H1 (cell line): ENCODE measurements at regions not wholly inside any gene's neighbourhood (a gene's known extent, or its start where the extent isn't known, plus 50 kb on each side); places are given as distances from the start of the nearest gene placed in this dataset.

ENCODE experiments used
- CTCF ChIA-PET: fragments of 300-600 bp; sonication (Branson Sonifier 250); formaldehyde crosslinking; loops from one replicate; lab custom pipeline; 2021; ENCODE audit not compliant: partially characterized antibody; lab: Charles Lee
- POLR2A ChIA-PET: fragments of 300-600 bp; sonication (Branson Sonifier 250); formaldehyde crosslinking; loops from one replicate; lab custom pipeline; 2021; ENCODE audit warnings: inconsistent platforms; ENCODE audit not compliant: partially characterized antibody; lab: Charles Lee
- DNase-seq, 2 experiments: peaks; one replicate each; pipeline versions ENCODE4 v3.0.0 to v3.0.0-alpha.2; 2010 to 2022; ENCODE audit warnings: low spot score in 2 of 2, low read depth in 1 of 2, mixed read lengths in 1 of 2
- FAIRE-seq: peaks from 2 replicates; lab custom pipeline; 2011; peaks lifted over from hg19 to GRCh38; lab: Jason Lieb, UNC
- H2AFZ ChIP-seq: 2 replicates; pipeline ENCODE4 v1.8.1; 2012; ENCODE audit warnings: low read length, inconsistent platforms
- H2AK5ac ChIP-seq: 2 replicates; pipeline ENCODE4 v1.6.1; 2013; ENCODE audit warnings: low read depth, low read length
- H2BK120ac ChIP-seq: replicated peaks from 2 replicates; pipeline ENCODE3; 2013; ENCODE audit warnings: low read depth, low read length, inconsistent platforms
- H2BK12ac ChIP-seq: 2 replicates; pipeline ENCODE4 v1.6.1; 2013; ENCODE audit warnings: low read depth, low read length
- H2BK15ac ChIP-seq: 2 replicates; pipeline ENCODE4 v1.6.1; 2013; ENCODE audit warnings: low read length
- H2BK20ac ChIP-seq: 2 replicates; pipeline ENCODE4 v1.6.1; 2013; ENCODE audit warnings: low read length
- H2BK5ac ChIP-seq: 2 replicates; pipeline ENCODE4 v1.6.1; 2013; ENCODE audit warnings: low read depth, low read length
- H3K14ac ChIP-seq: 2 replicates; pipeline ENCODE4 v1.6.1; 2013; ENCODE audit warnings: inconsistent platforms; ENCODE audit not compliant: insufficient read length
- H3K18ac ChIP-seq: 2 replicates; pipeline ENCODE4 v1.6.1; 2013; ENCODE audit warnings: low read length; ENCODE audit errors: extremely low read depth
- H3K23ac ChIP-seq: 2 replicates; pipeline ENCODE4 v1.6.1; 2013; ENCODE audit warnings: inconsistent platforms; ENCODE audit not compliant: insufficient read length
- H3K23me2 ChIP-seq: 2 replicates; pipeline ENCODE4 v1.6.1; 2013; ENCODE audit warnings: low read depth, low read length
- H3K27ac ChIP-seq: 2 replicates; pipeline ENCODE4 v1.6.1; 2011; ENCODE audit warnings: low read depth, low read length, inconsistent platforms
- H3K27me3 ChIP-seq, 4 experiments: replicated peaks in 1 of 4; 1 replicate in 1 of 4; 2 replicates in 3 of 4; pipeline versions ENCODE4 v1.6.1 to v1.8.1; 2011 to 2013; ENCODE audit warnings: low read length in 3 of 4, mild to moderate bottlenecking in 3 of 4, inconsistent platforms in 2 of 4, mixed read lengths in 2 of 4, moderate library complexity in 1 of 4; ENCODE audit not compliant: control insufficient read depth in 3 of 4, insufficient read depth in 3 of 4; ENCODE audit errors: extremely low read depth in 1 of 4
- H3K36me3 ChIP-seq, 4 experiments: 2 replicates each; pipeline versions ENCODE4 v1.6.1 to v1.8.1; 2011 to 2013; ENCODE audit warnings: mild to moderate bottlenecking in 4 of 4, low read length in 3 of 4, moderate library complexity in 2 of 4, control low read depth in 1 of 4, inconsistent platforms in 1 of 4; ENCODE audit not compliant: insufficient read depth in 4 of 4, control insufficient read depth in 2 of 4
- H3K4ac ChIP-seq: replicated peaks from 2 replicates; pipeline ENCODE3; 2013; ENCODE audit warnings: low read length, low read depth, mixed read lengths, inconsistent platforms; ENCODE audit not compliant: insufficient read length
- H3K4me1 ChIP-seq, 4 experiments: replicated peaks in 1 of 4; 1 replicate in 1 of 4; 2 replicates in 3 of 4; pipeline versions ENCODE4 v1.6.1 to v1.8.1; 2011 to 2013; ENCODE audit warnings: low read length in 3 of 4, inconsistent platforms in 2 of 4, mixed read lengths in 1 of 4; ENCODE audit not compliant: insufficient read depth in 4 of 4, control insufficient read depth in 3 of 4
- H3K4me2 ChIP-seq, 2 experiments: 2 replicates each; pipeline versions ENCODE4 v1.6.1 to v1.8.1; 2011 to 2013; ENCODE audit warnings: low read depth in 2 of 2, low read length in 2 of 2, control low read depth in 1 of 2, inconsistent platforms in 1 of 2, mild to moderate bottlenecking in 1 of 2; ENCODE audit not compliant: insufficient read depth in 1 of 2
- H3K4me3 ChIP-seq, 4 experiments: fragments of 200-600, 300-600 bp in 1 of 4; sonication (generic), shearing (Covaris generic), sonication (Bioruptor Twin) in 1 of 4; 2 replicates each; pipeline versions ENCODE4 v1.5.1 to v1.8.1; 2011 to 2016; ENCODE audit warnings: low read length in 4 of 4, low read depth in 3 of 4, control low read depth in 2 of 4, inconsistent platforms in 2 of 4, mild to moderate bottlenecking in 2 of 4, mixed read lengths in 1 of 4, moderate library complexity in 1 of 4; ENCODE audit not compliant: insufficient read depth in 2 of 4; ENCODE audit errors: extremely low read depth in 1 of 4
- H3K56ac ChIP-seq: replicated peaks from 2 replicates; pipeline ENCODE3; 2013; ENCODE audit warnings: low read depth, mild to moderate bottlenecking, mixed read lengths, low read length, inconsistent platforms; ENCODE audit not compliant: insufficient read length
- H3K79me1 ChIP-seq: 2 replicates; pipeline ENCODE4 v1.6.1; 2013; ENCODE audit warnings: low read depth, low read length, control low read depth
- H3K79me2 ChIP-seq, 2 experiments: 2 replicates each; pipeline versions ENCODE4 v1.6.1 to v1.8.1; 2012 to 2013; ENCODE audit warnings: low read length in 2 of 2, mild to moderate bottlenecking in 2 of 2, inconsistent platforms in 1 of 2; ENCODE audit not compliant: insufficient read depth in 2 of 2, control insufficient read depth in 1 of 2
- H3K9ac ChIP-seq, 4 experiments: replicated peaks in 1 of 4; 1 replicate in 1 of 4; 2 replicates in 3 of 4; pipeline versions ENCODE4 v1.6.1 to v1.8.1; 2011 to 2013; ENCODE audit warnings: low read depth in 3 of 4, low read length in 3 of 4, control low read depth in 2 of 4, mild to moderate bottlenecking in 2 of 4, moderate library complexity in 2 of 4, inconsistent platforms in 1 of 4; ENCODE audit errors: extremely low read depth in 1 of 4
- H3K9me3 ChIP-seq, 2 experiments: 2 replicates each; pipeline versions ENCODE4 v1.6.1 to v1.8.1; 2012 to 2013; ENCODE audit warnings: mild to moderate bottlenecking in 2 of 2, moderate library complexity in 2 of 2, control low read depth in 1 of 2, inconsistent platforms in 1 of 2, low read depth in 1 of 2, low read length in 1 of 2, mixed read lengths in 1 of 2; ENCODE audit not compliant: insufficient read depth in 2 of 2
- H4K20me1 ChIP-seq, 2 experiments: replicated peaks in 1 of 2; 2 replicates each; pipeline versions ENCODE3 to v1.8.1; 2011 to 2013; ENCODE audit warnings: inconsistent platforms in 2 of 2, low read length in 2 of 2, mild to moderate bottlenecking in 1 of 2; ENCODE audit not compliant: insufficient read depth in 2 of 2, control insufficient read depth in 1 of 2
- H4K5ac ChIP-seq: 2 replicates; pipeline ENCODE4 v1.6.1; 2013; ENCODE audit warnings: low read length, low read depth, mixed read lengths, inconsistent platforms; ENCODE audit not compliant: insufficient read length
- H4K8ac ChIP-seq: 2 replicates; pipeline ENCODE4 v1.8.0; 2013; ENCODE audit warnings: mild to moderate bottlenecking, moderate library complexity, low read length, inconsistent platforms; ENCODE audit not compliant: insufficient read depth; ENCODE audit errors: extremely low read depth
- H4K91ac ChIP-seq: replicated peaks from 2 replicates; pipeline ENCODE3; 2013; ENCODE audit warnings: low read length, mixed read lengths, inconsistent platforms; ENCODE audit not compliant: insufficient read length
- ASH2L ChIP-seq: fragments of 200-600, 300-600 bp; sonication (generic); IDR thresholded peaks from one replicate; pipeline ENCODE4 v1.7.1; 2017; ENCODE audit warnings: low read length
- BCL11A ChIP-seq, 2 experiments: IDR thresholded peaks; one replicate each; pipeline ENCODE4 v1.6.1; 2011; ENCODE audit warnings: low read depth in 2 of 2, low read length in 2 of 2, mild to moderate bottlenecking in 2 of 2
- RBBP5 ChIP-seq: IDR thresholded peaks from 2 replicates; pipeline ENCODE4 v1.7.1; 2012; ENCODE audit warnings: low read depth, mild to moderate bottlenecking, inconsistent platforms, low read length, moderate library complexity, borderline replicate concordance
- SP2 ChIP-seq: IDR thresholded peaks from 2 replicates; pipeline ENCODE4 v1.6.1; 2012; ENCODE audit warnings: mild to moderate bottlenecking, low read length, inconsistent platforms
- WGBS, 2 experiments: shearing (Covaris generic) in 1 of 2; methylation state at CpG; one replicate each; pipeline versions ENCODE4 v1.1.6 to v1.1.7; 2013 to 2015; ENCODE audit warnings: low lambda C conversion rate in 2 of 2, mixed read lengths in 2 of 2, inconsistent platforms in 1 of 2, low coverage in 1 of 2, missing lambda C conversion rate in 1 of 2; ENCODE audit not compliant: insufficient replicate concordance in 2 of 2, insufficient coverage in 1 of 2, insufficient read length in 1 of 2; ENCODE audit errors: extremely low coverage in 1 of 2, missing lambda C conversion rate in 1 of 2; 5-methylcytosine and 5-hydroxymethylcytosine counted together

GRCh38 chr21:27110956-27111355 lies 144.1 kb upstream of the ADAMTS5 start:
- H4K91ac ChIP-seq: no peak overlapping the region
- no peak overlapping the region for H3K4me2 ChIP-seq
- no peak overlapping the region for H3K4me3 ChIP-seq
- H2BK120ac ChIP-seq: no peak overlapping the region
- H2BK20ac ChIP-seq: no peak overlapping the region
- DNase-seq (no peak), FAIRE-seq (no peak)
- no peak overlapping the region for H3K23ac ChIP-seq
- H3K27ac ChIP-seq: no peak overlapping the region
- no peaks in the 10 kb centered on the region for H3K36me3 ChIP-seq
- H3K14ac ChIP-seq: no peak overlapping the region
- no peak overlapping the region; the same call in 1 of the 2 replicates for H2AFZ ChIP-seq
- no peak overlapping the region for H3K56ac ChIP-seq
- no peak overlapping the region for H2BK12ac ChIP-seq
- no peaks in the 10 kb centered on the region for H3K79me2 ChIP-seq
- H2BK15ac ChIP-seq: no peak overlapping the region
- H3K23me2 ChIP-seq: no peaks in the 10 kb centered on the region
- no peak overlapping the region for H2AK5ac ChIP-seq
- TF ChIP-seq RBBP5 (no peak), SP2 (no peak), BCL11A (IDR thresholded peaks at IDR 0.05; ENCODE audit: low read depth in 2 of 2, low read length in 2 of 2) (no peak), ASH2L (no peak)
- TF ChIP-seq, all 59 proteins: peak for 0
- H4K5ac ChIP-seq: no peak overlapping the region
- CTCF ChIA-PET: interaction anchor here (0.6 to 1.0 kb wide), 3 partner anchors 148 to 589 kb away, joined by 3 read pairs; no protein-coding TSS in a partner anchor
- no peaks in the 10 kb centered on the region for H3K27me3 ChIP-seq
- H3K9ac ChIP-seq: no peak overlapping the region
- H3K4me1 ChIP-seq: no peaks in the 10 kb centered on the region
- H4K8ac ChIP-seq: no peak overlapping the region
- H3K79me1 ChIP-seq: no peaks in the 10 kb centered on the region
- 50% methylated on average over 2 of the region's 2 CpGs; no CpG with 5 or more reads in 1 of the 2 experiments for WGBS, 2 experiments
- H4K20me1 ChIP-seq: no peaks in the 10 kb centered on the region
- no peak overlapping the region for H3K18ac ChIP-seq
- H2BK5ac ChIP-seq: no peak overlapping the region
- POLR2A ChIA-PET: no interaction called here
- no peaks in the 10 kb centered on the region for H3K9me3 ChIP-seq
- H3K4ac ChIP-seq: no peak overlapping the region
